NCI-H128 (cell line): ENCODE measurements at regions not wholly inside any gene's neighbourhood (a gene's known extent, or its start where the extent isn't known, plus 50 kb on each side); places are given as distances from the start of the nearest gene placed in this dataset.

Source experiments
- DNase-seq: peaks from one replicate; lab custom pipeline; 2025; ENCODE audit not compliant: unreplicated experiment; lab: John Stamatoyannopoulos, UW

DNA sequence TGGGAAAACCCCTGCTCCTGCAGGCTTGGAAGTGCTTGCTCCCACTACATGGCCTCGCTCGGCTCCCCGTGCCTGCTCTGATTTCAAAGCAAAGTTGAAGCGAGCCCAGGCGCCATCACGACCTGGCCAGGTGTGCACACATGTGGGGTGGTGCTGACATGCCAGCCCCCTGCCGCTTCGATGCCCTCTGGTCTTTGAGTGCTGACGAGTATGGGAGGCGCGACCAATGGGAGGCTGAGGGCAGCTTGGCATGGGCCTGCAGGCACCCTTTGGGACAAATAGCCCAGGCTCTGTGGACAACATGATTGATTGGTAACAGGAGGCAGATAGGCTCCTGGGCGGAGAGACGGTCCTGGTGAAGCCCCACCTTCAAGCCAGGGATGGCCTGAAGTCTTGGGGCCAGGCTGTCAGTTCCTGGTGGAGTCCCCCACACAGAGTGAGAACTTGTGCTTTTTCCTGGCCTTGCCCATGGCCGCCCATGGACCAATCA lies 252.4 kb upstream of the SEMA3A start:
- no peak for DNase-seq

DNA sequence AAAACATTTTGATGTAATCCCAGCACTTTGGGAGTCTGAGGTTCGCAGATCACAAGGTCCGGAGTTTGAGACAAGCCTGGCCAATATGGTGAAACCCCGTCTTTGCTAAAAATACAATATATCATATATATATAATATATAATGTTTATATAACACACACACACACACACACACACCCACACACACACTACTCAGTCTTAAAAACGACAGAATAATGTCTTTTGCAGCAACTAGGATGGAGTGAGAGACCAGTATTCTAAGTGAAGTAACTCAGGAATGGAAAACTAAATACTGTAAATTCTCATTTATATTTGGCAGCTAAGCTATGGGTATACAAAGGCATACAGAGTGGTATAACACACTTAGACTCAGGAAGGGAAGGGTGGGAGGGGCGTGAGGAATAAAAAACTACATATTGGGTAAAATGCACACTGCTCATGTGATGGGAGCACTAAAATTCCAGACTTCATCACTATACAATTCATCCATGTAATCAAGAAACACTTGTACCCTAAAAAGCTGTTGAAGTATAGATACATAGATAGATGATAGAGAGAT lies 231.2 kb upstream of the SEMA3A start:
- no peak for DNase-seq

DNA sequence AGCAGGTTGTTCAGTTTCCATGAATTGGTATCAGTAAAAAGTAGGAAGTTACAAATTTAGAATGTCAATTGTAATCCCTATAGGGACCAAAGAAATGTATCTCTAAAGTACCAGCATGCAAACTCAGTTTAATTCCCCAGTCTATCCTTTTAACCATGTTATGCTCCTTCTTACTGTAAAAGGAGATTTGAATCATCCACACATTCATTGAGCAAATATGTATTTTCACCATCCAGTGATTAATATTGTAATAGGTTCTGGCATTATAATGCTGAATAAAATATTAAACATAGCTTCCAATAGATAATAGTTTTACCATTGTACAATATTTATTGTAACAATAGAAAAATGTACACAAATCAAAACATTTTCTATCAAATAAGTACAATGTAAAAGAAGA lies 228.2 kb upstream of the SEMA3A start:
- DNase-seq = no peak

DNA sequence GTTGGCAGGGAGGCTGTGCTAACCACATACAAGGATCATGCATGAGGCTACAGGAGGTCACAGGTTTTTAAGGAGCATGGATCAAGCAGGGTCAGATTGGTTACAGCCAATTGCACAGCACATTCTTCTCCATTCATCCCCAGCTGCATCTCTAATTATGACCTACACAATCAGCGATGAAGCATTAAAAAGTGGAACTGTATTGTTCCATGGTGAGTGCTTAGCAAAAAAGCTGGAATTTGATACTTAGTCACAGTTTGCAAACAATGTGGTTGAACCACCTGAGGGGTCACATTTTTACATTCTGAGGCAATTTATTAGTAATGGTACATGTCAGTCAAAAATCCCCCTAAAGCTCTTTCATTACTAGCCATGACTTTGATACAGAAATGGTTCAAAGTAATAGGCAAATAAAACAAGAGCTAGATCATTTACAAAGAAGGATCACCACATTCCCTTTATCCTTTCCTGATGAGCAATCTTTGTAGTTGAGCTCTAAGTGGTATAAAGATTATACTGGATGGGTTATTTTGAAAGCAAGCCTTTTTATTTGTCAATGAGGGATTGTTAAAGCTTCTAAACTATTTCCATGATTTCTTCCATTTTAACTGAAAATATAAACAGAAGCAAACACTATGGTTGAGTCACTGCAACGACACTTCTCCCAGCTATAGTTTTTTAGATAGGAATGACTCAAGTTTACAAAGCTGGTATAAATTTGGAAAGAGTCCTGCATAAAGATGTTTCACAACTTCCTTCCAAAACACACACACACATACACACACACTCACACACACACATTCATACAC lies 217.8 kb upstream of the SEMA3A start:
- DNase-seq = peak; percentile 51

DNA sequence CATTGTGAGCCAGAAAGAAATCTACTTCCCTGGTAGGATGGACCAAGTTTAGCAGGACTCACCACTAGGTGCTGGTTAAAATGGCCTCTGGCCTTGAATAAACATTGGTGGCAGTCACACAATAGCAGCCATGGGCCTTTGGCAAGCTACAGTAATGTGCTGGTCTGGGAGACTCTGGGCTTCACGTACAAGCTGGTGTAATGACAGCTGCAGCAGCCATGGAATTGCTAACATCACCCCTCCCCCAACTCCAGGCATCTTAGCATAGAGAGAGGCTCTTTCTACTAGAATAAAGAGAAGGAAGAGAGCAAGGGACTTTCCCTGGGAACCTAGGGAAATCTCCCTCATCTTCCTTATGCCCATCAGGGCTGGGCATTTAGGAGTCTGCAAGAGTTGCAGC lies 205.1 kb upstream of the SEMA3A start:
- DNase-seq = no peak

DNA sequence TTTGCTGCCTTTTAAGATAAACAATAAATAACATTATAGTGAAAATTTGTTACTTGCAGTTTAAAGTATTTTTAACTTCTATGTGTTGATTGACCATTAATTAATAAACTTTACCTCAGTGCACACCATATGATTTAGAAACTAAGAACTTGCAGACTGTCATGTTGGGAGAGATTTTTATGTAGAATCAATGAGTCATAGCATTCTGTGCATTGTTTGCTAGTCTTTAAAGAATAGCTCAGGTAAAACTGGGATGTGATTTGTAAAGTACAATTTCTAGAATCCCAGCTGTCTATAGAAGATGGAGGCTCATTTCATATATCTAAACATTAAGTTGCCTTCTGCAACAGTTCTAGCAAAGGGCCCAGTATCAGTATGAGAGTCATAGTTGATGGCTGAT lies 199.6 kb upstream of the SEMA3A start:
- no peak for DNase-seq

DNA sequence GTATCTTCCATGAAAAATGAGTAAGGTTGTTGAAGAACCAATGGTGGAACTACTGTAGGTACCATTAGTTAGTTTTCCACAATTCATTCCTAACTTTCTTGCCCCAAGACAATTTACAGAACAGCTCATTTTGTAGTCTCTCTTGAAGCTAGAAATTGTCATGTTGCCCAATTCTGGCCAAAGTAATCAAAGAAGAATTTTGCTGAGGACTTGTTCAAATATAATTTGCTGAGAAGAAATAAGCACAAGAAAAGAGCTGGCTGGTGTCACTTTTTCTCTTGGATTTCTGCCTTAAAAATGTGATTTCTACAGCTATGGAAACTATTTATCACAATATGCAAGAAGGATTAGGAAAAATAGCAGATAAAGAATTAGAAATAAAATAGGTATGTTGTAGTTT lies 199.2 kb upstream of the SEMA3A start:
- no peak for DNase-seq

DNA sequence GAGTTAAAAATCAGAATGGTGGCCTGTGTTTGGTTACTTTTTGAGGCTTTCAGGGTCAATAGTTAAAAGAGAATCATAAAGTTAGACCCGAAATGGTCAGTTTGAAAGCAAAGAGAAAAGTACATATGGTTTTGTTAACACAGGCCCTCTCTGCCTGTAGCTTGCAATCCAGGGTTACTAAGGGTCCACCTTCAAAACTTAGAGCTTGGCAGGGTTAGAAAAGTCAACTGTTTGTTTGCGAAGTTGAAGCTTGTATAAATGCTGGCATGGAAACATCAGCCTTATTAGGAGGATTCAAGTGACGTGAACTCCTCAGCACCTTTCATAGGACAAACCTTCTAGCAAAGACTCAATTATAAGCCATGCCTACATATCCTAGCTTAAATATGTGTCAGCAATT lies 196.3 kb upstream of the SEMA3A start:
- DNase-seq = no peak

DNA sequence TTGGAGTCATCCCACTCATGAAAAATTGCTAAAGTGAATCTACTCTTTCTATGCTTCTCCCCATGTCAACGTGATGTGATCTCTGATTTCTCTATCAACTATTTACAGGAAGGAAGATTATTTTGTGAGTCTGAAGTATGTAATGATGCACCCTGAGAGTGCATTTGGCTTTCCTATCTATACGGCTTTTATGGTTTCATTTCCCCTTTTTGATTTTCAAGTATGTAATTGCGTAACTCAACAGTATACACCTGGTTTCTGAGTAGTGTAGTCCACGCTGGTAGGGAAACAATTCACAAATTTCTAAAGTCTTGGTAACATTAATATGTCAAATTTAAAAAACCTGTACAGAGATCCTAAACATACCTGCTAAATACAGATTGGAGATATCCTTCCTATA lies 194.7 kb upstream of the SEMA3A start:
- no peak for DNase-seq

DNA sequence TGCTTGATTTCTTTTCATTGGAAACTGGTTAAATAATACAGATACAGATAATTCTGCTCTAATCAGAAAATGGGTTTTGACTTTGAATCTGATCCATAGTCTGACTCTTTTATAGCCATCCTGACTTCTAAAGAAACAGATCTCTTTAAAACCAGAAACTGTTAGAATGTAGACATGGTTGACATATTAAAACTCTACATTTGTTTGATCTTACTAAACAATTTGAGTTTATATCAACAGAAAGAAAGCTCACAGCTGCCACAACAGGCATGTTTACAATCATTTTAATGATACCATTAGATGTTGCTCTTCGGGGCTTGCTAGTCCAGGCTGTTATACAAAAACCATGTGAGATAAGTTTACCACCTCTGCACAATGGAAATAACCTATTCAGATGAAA lies 193.0 kb upstream of the SEMA3A start:
- no peak for DNase-seq

DNA sequence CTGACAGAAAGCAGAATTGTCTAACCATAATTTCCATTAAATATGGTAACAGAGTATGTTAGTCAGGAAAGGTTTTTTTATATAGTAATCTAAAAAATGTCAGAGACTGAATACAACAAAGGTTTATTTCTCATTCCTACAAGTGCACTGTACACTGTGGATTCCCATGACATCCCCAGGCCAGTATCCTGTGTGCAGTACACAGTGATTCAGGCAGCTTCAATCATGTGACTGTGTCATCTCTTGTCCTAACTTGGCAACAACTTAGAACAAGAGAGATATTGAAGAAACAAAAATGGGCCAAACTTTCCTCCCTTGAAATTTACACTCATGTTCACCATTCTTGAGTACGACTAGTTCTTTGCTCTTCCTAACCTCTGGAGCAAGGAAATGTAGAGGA lies 189.8 kb upstream of the SEMA3A start:
- no peak for DNase-seq

DNA sequence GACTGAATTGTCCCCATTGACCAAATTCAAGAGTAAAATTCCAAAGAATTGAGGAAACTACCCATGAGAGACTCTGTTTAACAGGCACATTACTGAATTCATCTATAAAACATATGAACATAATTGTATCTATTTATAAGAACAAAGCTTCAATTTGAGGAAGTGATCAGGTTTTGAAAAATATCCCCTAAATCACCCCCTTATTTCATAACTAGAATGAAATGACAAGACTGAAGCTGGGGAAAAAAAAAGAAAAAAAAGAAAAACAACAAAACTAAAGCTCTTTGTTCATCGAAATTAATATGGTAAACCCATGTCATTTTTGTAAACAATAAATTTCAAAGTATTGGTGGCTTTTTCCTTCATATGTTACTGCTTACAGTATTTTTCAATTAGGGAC lies 184.9 kb upstream of the SEMA3A start:
- DNase-seq = no peak

DNA sequence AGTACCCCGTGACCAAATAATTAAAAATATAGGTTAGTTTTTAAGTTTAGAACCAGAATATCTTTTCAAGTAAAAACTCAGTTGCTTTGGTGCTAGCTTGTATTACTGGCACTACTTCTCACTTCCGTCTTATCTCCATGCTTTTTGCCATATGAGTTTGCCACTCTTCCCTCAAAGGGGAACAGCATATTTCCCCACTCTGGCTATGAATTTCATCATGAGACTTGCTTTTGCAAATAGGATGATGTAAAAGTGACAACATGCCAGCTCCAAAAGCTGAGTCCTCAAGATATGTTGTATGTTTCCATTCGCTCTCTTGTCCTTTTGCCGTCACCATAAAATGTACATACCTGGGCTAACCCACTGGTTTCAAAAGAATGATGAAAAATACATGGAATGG lies 178.1 kb upstream of the SEMA3A start:
- no peak for DNase-seq

DNA sequence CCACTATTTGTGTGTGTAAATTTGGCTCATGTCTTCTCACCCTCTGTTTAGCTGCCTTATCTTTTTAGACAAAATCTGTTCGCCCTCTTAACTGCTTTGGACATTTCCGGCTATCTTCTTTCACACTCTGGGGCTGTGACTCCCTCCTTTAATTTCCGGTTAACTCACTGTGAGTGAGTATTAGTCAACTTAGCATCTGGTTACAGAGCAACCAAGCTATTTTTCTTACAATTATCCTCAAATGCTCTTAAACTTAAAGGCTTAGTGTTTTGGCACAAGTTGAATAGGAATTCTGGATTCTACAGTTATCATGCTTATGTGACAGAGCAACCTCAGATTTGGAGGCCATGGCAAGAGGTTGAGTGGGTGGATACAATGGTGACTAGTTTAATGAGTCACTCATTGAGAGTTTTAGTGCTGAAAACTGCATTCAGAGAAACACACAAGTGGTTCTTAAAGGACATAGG lies 177.6 kb upstream of the SEMA3A start:
- DNase-seq = no peak

DNA sequence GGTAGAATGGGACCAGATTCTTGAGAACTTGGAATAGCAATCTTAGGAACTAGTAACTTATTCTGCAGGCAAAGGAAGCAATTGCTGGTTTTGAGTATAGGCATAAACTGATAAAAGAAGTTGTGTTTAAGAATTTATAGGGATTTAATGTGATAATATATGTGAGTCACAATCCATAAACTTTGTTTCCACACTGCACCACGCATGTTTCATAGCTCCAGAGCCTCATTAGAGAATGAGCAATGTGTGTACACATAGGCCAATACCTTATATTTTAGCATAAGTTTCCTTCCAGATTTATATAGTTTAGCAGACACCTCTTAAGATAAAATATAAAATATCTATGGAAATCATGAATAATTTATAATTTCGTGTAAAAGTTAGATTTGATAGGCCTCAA lies 175.5 kb upstream of the SEMA3A start:
- DNase-seq = no peak

DNA sequence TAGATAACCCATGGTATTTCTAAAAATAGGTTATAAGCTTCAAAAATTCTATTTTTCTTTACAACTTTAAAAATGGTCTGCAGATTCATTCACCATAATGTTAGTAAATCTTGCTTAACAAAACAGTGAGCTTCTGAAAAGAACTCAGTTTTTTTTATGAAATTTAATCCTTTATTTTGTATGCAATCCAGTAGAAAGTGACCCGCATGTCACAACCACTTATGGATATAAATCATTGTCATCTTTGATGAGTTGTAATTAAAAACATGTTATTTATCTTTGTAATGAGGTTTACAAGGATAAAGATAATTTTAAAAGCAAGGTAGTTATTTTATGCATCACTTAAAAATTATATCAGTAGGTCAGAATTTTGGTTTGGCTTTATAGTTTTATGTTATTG lies 173.5 kb upstream of the SEMA3A start:
- no peak for DNase-seq

DNA sequence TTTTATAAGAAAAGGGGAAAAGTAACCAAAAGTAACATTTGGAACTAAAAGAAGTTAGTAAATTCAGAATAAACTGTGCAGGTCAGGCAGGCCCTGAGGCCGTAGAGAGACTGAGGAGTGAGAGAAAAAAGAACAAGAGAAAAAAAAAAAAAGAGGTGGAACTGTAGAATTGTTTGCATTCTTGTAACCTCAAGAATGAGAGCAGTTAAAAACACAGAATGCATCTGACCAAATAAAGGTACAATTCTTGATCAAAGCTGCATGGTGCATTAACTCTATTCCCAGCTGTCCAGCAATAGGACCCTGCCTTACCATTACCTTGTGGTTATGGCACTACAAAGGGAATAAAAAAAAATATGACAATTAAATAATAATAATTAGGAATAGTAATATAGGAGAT lies 170.1 kb upstream of the SEMA3A start:
- no peak for DNase-seq

DNA sequence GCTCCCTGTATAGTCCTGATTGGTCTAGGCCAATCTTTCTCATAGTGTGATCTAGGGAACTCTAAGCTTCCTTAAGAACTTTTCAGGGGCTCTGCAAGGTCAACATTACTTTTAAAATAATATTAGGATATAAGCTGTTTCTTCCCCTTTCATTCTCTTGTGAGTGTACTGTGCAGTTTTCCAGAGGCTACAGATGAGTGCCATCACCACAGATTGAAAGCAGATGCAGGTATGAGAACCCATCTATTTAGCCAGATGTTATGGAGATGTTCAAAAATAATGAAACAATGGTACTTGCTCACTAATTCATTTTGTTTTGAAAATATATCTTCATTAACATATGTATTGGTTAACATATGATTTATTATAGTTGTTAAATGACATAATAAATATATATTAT lies 169.2 kb upstream of the SEMA3A start:
- DNase-seq = no peak

DNA sequence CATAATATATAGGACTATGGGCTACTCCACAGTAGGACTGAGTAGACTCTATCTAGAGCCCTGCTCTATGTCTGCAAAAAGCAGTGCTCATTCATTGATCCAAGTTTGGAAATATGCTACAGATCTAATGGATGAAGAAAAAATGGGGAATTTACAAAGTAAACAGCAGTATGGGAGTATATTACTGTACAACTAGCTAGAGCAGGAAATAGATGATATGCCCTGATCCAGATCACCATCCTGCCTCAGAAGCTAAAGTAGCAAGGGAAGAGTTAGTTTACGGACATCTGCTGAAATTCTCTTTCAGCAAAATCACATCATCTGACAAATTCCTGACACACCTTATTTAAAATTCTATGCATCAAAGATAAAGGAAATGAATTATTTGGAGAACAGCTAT lies 168.2 kb upstream of the SEMA3A start:
- no peak for DNase-seq

DNA sequence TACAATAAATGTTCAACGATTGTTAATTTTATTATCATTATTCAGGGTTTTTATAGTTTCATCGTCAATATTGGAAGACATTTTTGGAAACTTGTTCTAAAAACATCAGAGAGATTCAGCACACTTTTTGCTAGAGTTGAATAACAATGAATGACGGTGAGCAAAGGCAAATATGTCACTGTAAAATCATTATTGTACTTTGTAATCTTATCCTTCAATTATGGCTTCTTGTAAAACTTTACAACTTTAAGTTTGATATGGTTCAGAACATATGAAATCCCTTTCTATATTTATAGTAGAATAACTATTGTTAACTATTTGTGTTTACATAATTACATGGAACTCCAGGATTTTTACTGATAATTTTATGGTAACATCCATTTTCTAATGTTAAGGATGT lies 167.8 kb upstream of the SEMA3A start:
- no peak for DNase-seq

DNA sequence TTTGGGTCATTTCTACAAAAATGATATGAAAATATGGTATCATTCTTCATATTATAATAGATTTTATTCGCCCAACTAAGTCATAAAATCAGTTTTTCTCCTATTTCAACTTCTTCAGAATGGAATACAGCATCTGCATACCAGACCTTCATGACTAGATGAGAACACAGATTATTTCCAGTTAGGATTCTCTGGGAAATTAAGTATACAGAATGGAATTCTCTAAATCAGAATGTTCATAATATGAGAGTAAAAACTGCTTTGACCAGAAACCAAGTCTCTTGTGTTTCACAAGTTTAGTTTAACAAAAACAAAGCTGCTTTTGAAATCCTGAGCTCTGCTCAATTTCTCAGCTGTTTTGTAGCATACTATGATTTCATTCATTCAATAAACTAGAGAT lies 160.3 kb upstream of the SEMA3A start:
- no peak for DNase-seq

DNA sequence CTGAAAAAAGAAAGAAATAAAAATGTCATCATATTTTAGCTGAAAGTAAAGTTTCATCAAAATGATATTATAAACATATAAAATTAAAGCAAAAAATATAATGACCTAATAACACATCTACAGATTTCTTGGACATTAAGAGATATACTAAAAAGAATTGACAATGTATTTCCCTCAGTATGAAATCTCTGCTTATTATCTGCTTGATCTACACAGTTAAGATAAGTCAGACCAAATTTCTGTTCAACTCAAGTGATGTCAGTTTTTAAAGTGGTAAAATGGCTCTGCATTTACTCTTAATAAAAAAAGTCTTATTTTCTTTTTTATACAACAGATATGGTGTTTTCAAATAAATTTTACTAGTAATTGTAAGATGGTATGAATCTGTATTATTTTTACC lies 159.4 kb upstream of the SEMA3A start:
- no peak for DNase-seq

DNA sequence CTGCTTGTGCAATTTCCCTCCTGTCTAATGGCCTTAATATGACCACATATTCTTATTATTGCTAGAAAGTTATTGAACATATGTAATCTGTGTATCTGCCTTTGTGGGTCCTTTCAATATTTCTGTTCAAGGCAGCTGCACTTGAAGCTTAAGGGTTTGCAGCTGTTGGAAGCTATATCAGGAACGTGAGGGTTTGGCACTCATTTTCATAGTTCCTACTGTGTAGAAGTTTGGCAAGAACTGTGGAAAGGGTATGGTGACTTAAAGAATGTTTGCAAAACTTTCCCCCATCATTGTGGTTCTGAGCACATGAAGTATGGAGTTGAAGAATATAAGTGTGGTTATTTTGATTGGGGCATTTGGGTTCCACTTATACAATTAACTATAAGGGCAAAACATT lies 144.7 kb upstream of the SEMA3A start:
- no peak for DNase-seq
